ENCODE measurements at regions not wholly inside any gene's neighbourhood (a gene's known extent, or its start where the extent isn't known, plus 50 kb on each side); places are given as distances from the start of the nearest gene placed in this dataset.

GRCh38 chr5:153086486-153086885, 404.0 kb upstream of the GRIA1 start:
- TF ChIP-seq REST (IDR thresholded peaks at IDR 0.05; ENCODE audit: low read depth, low read length) (no peak), POLR2A (IDR thresholded peaks at IDR 0.05; ENCODE audit: low read depth, low read length) (no peak), ZNF217 (IDR thresholded peaks at IDR 0.05) (no peak), NR2F1 (conservative IDR thresholded peaks at IDR 0.05) (no peak), CTCF (IDR thresholded peaks at IDR 0.05 in 2 of 3, conservative IDR thresholded peaks at IDR 0.05 in 1 of 3; ENCODE audit: control insufficient read depth in 2 of 3, extremely low read depth in 1 of 3, insufficient read depth in 1 of 3, low read depth in 3 of 3, low read length in 3 of 3) (no peak), JUND (IDR thresholded peaks at IDR 0.05; ENCODE audit: low read depth, low read length) (no peak), USF2 (IDR thresholded peaks at IDR 0.05; ENCODE audit: borderline replicate concordance, low read depth, low read length) (no peak), SPI1 (IDR thresholded peaks at IDR 0.05; ENCODE audit: borderline replicate concordance, insufficient read depth, low read depth, low read length) (no peak), POU2F2 (IDR thresholded peaks at IDR 0.05; ENCODE audit: borderline replicate concordance, low read depth, low read length) (no peak)
